ENCODE measurements at regions not wholly inside any gene's neighbourhood (a gene's known extent, or its start where the extent isn't known, plus 50 kb on each side); places are given as distances from the start of the nearest gene placed in this dataset.

DNA sequence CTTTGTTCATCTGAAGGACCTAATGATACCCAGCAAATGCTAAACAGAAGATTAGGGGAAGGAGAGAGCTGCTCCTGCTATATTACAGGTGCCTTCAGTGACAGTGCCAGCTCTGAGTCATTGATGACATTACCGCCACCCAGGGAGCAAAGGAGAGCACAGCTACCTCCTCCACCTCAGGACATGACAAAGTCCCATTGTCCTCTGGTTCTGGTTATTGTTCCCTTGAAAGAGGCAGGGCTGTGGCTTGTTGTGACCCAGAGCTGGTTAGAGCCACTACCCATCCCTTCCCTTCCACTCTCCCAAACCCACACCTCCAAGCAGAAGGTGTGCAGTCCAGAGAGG is 363.5 kb upstream of the DUSP10 start:
- no peak for TF ChIP-seq NRF1 (IDR thresholded peaks at IDR 0.05; ENCODE audit: low read depth, low read length)
- TF ChIP-seq CHD2 (IDR thresholded peaks at IDR 0.05; ENCODE audit: low read length, partially characterized antibody): no peak
- TF ChIP-seq POLR2AphosphoS5 (IDR thresholded peaks at IDR 0.05; ENCODE audit: low read depth, low read length): no peak
- TF ChIP-seq EP300 (IDR thresholded peaks at IDR 0.05; ENCODE audit: borderline replicate concordance in 1 of 2, low read depth in 1 of 2, low read length in 1 of 2): no peak
- TF ChIP-seq, protein P1, sequence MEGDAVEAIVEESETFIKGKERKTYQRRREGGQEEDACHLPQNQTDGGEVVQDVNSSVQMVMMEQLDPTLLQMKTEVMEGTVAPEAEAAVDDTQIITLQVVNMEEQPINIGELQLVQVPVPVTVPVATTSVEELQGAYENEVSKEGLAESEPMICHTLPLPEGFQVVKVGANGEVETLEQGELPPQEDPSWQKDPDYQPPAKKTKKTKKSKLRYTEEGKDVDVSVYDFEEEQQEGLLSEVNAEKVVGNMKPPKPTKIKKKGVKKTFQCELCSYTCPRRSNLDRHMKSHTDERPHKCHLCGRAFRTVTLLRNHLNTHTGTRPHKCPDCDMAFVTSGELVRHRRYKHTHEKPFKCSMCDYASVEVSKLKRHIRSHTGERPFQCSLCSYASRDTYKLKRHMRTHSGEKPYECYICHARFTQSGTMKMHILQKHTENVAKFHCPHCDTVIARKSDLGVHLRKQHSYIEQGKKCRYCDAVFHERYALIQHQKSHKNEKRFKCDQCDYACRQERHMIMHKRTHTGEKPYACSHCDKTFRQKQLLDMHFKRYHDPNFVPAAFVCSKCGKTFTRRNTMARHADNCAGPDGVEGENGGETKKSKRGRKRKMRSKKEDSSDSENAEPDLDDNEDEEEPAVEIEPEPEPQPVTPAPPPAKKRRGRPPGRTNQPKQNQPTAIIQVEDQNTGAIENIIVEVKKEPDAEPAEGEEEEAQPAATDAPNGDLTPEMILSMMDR (IDR thresholded peaks at IDR 0.05): no peak
- TF ChIP-seq FOXM1 (IDR thresholded peaks at IDR 0.05; ENCODE audit: low read depth): no peak
- TF ChIP-seq, protein P2, sequence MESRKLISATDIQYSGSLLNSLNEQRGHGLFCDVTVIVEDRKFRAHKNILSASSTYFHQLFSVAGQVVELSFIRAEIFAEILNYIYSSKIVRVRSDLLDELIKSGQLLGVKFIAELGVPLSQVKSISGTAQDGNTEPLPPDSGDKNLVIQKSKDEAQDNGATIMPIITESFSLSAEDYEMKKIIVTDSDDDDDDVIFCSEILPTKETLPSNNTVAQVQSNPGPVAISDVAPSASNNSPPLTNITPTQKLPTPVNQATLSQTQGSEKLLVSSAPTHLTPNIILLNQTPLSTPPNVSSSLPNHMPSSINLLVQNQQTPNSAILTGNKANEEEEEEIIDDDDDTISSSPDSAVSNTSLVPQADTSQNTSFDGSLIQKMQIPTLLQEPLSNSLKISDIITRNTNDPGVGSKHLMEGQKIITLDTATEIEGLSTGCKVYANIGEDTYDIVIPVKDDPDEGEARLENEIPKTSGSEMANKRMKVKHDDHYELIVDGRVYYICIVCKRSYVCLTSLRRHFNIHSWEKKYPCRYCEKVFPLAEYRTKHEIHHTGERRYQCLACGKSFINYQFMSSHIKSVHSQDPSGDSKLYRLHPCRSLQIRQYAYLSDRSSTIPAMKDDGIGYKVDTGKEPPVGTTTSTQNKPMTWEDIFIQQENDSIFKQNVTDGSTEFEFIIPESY (IDR thresholded peaks at IDR 0.05; ENCODE audit: borderline replicate concordance, low read depth): no peak
- TF ChIP-seq, protein P3, sequence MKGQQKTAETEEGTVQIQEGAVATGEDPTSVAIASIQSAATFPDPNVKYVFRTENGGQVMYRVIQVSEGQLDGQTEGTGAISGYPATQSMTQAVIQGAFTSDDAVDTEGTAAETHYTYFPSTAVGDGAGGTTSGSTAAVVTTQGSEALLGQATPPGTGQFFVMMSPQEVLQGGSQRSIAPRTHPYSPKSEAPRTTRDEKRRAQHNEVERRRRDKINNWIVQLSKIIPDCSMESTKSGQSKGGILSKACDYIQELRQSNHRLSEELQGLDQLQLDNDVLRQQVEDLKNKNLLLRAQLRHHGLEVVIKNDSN (IDR thresholded peaks at IDR 0.05; ENCODE audit: borderline replicate concordance, low read depth): no peak
- no peak for TF ChIP-seq SIN3A (IDR thresholded peaks at IDR 0.05; ENCODE audit: borderline replicate concordance, low read depth, low read length)
